H9 (cell line): ENCODE measurements at regions not wholly inside any gene's neighbourhood (a gene's known extent, or its start where the extent isn't known, plus 50 kb on each side); places are given as distances from the start of the nearest gene placed in this dataset.

ENCODE experiments used
- DNase-seq: peaks from one replicate; pipeline ENCODE4 v3.0.0-alpha.2; 2017
- H2AFZ ChIP-seq: one replicate; pipeline ENCODE4 v1.6.1; 2013; ENCODE audit warnings: mild to moderate bottlenecking, low read length, control low read depth, moderate library complexity
- H2AK5ac ChIP-seq: 2 replicates; pipeline ENCODE4 v1.6.1; 2013; ENCODE audit warnings: low read length, control low read depth, mixed read lengths; ENCODE audit not compliant: insufficient read length
- H2BK120ac ChIP-seq: one replicate; pipeline ENCODE4 v1.6.1; 2013; ENCODE audit warnings: low read depth, mild to moderate bottlenecking, low read length, control low read depth, inconsistent platforms; ENCODE audit not compliant: poor library complexity, severe bottlenecking
- H2BK12ac ChIP-seq: 2 replicates; pipeline ENCODE4 v1.6.1; 2013; ENCODE audit warnings: low read length, control low read depth, mixed read lengths, low read depth; ENCODE audit not compliant: insufficient read length
- H2BK15ac ChIP-seq: 2 replicates; pipeline ENCODE4 v1.6.1; 2013; ENCODE audit warnings: low read depth, low read length, control low read depth
- H2BK20ac ChIP-seq: one replicate; pipeline ENCODE4 v1.6.1; 2013; ENCODE audit warnings: low read depth, mild to moderate bottlenecking, low read length, control low read depth, inconsistent platforms; ENCODE audit not compliant: poor library complexity, severe bottlenecking
- H2BK5ac ChIP-seq: 2 replicates; pipeline ENCODE4 v1.6.1; 2013; ENCODE audit warnings: low read length, control low read depth, mixed read lengths; ENCODE audit not compliant: insufficient read length
- H3K14ac ChIP-seq: 2 replicates; pipeline ENCODE4 v1.6.1; 2013; ENCODE audit warnings: low read length, control low read depth; ENCODE audit not compliant: insufficient read depth
- H3K18ac ChIP-seq: 2 replicates; pipeline ENCODE4 v1.6.1; 2013; ENCODE audit warnings: low read depth, mild to moderate bottlenecking, mixed read lengths, low read length, control low read depth; ENCODE audit not compliant: insufficient read length
- H3K23ac ChIP-seq: 2 replicates; pipeline ENCODE4 v1.6.1; 2013; ENCODE audit warnings: low read length, control low read depth, mixed read lengths, low read depth; ENCODE audit not compliant: insufficient read length
- H3K23me2 ChIP-seq: 2 replicates; pipeline ENCODE4 v1.6.1; 2013; ENCODE audit warnings: low read depth, mild to moderate bottlenecking, mixed read lengths, low read length, control low read depth; ENCODE audit not compliant: insufficient read length, poor library complexity, severe bottlenecking
- H3K27ac ChIP-seq: 2 replicates; pipeline ENCODE4 v1.5.1; 2013; ENCODE audit warnings: low read length, control low read depth, mixed read lengths, low read depth; ENCODE audit not compliant: insufficient read length
- H3K27me3 ChIP-seq: 2 replicates; pipeline ENCODE4 v1.6.1; 2013; ENCODE audit warnings: low read length, control low read depth, inconsistent platforms; ENCODE audit not compliant: insufficient read depth
- H3K4ac ChIP-seq: 2 replicates; pipeline ENCODE4 v1.6.1; 2013; ENCODE audit warnings: low read depth, mild to moderate bottlenecking, control low read depth, inconsistent platforms, low read length, moderate library complexity
- H3K4me1 ChIP-seq: 2 replicates; pipeline ENCODE4 v1.6.1; 2013; ENCODE audit warnings: low read length, control low read depth, inconsistent platforms; ENCODE audit not compliant: insufficient read depth
- H3K4me2 ChIP-seq: 2 replicates; pipeline ENCODE4 v1.6.1; 2013; ENCODE audit warnings: low read length, control low read depth, mixed read lengths; ENCODE audit not compliant: insufficient read length, insufficient read depth
- H3K56ac ChIP-seq: 2 replicates; pipeline ENCODE4 v1.6.1; 2013; ENCODE audit warnings: low read depth, mild to moderate bottlenecking, mixed read lengths, low read length, control low read depth; ENCODE audit not compliant: insufficient read length
- H3K79me1 ChIP-seq: 2 replicates; pipeline ENCODE4 v1.6.1; 2013; ENCODE audit warnings: low read depth, mild to moderate bottlenecking, moderate library complexity, low read length, control low read depth, inconsistent platforms; ENCODE audit not compliant: insufficient read depth, poor library complexity, severe bottlenecking
- H3K79me2 ChIP-seq: 2 replicates; pipeline ENCODE4 v1.6.1; 2013; ENCODE audit warnings: low read length, control low read depth, inconsistent platforms; ENCODE audit not compliant: insufficient read depth
- H3K9ac ChIP-seq: 2 replicates; pipeline ENCODE4 v1.6.1; 2013; ENCODE audit warnings: low read length, control low read depth, mixed read lengths; ENCODE audit not compliant: insufficient read length; ENCODE audit errors: extremely low read depth
- H3K9me3 ChIP-seq: one replicate; pipeline ENCODE4 v1.6.1; 2013; ENCODE audit warnings: low read depth, low read length, inconsistent platforms; ENCODE audit not compliant: control insufficient read depth
- H3T11ph ChIP-seq: one replicate; pipeline ENCODE4 v1.6.1; 2013; ENCODE audit warnings: mild to moderate bottlenecking, low read length, control low read depth, inconsistent platforms
- H4K20me1 ChIP-seq: one replicate; pipeline ENCODE4 v1.6.1; 2013; ENCODE audit not compliant: control insufficient read depth, insufficient read length, insufficient read depth
- H4K5ac ChIP-seq: 2 replicates; pipeline ENCODE4 v1.6.1; 2013; ENCODE audit warnings: low read depth, mild to moderate bottlenecking, mixed read lengths, low read length, control low read depth; ENCODE audit not compliant: insufficient read length
- H4K8ac ChIP-seq: replicated peaks from 2 replicates; pipeline ENCODE4 v1.6.1; 2013; ENCODE audit warnings: low read length, control low read depth, mixed read lengths, low read depth; ENCODE audit not compliant: insufficient read length
- H4K91ac ChIP-seq: 2 replicates; pipeline ENCODE4 v1.6.1; 2013; ENCODE audit warnings: low read depth, mild to moderate bottlenecking, moderate library complexity, mixed read lengths, low read length, control low read depth; ENCODE audit not compliant: insufficient read length
- H3K27ac Mint-ChIP-seq, 3 experiments: 2 replicates in 2 of 3; 3 replicates in 1 of 3; pipeline ENCODE4 v1.8.0; 2020 to 2021; ENCODE audit warnings: mixed read lengths in 3 of 3, mild to moderate bottlenecking in 1 of 3, moderate library complexity in 1 of 3
- H3K27me3 Mint-ChIP-seq: 2 replicates; pipeline ENCODE4 v1.8.0; 2021; ENCODE audit warnings: low read depth, mild to moderate bottlenecking, moderate library complexity, mixed read lengths
- H3K36me3 Mint-ChIP-seq, 3 experiments: 2 replicates in 2 of 3; 3 replicates in 1 of 3; pipeline ENCODE4 v1.8.0; 2020 to 2021; ENCODE audit warnings: low read depth in 3 of 3, mixed read lengths in 3 of 3; ENCODE audit not compliant: insufficient read depth in 1 of 3
- H3K4me1 Mint-ChIP-seq, 2 experiments: 2 replicates each; pipeline ENCODE4 v1.8.0; 2020; ENCODE audit warnings: mixed read lengths in 2 of 2
- H3K4me3 Mint-ChIP-seq, 2 experiments: 2 replicates in 1 of 2; 3 replicates in 1 of 2; pipeline ENCODE4 v1.8.0; 2020 to 2021; ENCODE audit warnings: mild to moderate bottlenecking in 2 of 2, mixed read lengths in 2 of 2, moderate library complexity in 1 of 2
- H3K9me3 Mint-ChIP-seq, 2 experiments: 2 replicates in 1 of 2; 3 replicates in 1 of 2; pipeline ENCODE4 v1.8.0; 2020; ENCODE audit warnings: mild to moderate bottlenecking in 2 of 2, mixed read lengths in 2 of 2, moderate library complexity in 1 of 2
- WGBS: extraction: QIAGEN DNeasy Blood & Tissue Kit; methylation state at CpG from one replicate; pipeline ENCODE4 v1.1.7; 2013; ENCODE audit warnings: missing lambda C conversion rate, low lambda C conversion rate, mixed read lengths; ENCODE audit not compliant: insufficient read length; ENCODE audit errors: extremely low coverage; 5-methylcytosine and 5-hydroxymethylcytosine counted together
- TF ChIP-seq, protein P1 (sequence below): fragments of 200-600 bp; sonication (generic); conservative IDR thresholded peaks from 3 replicates; pipeline ENCODE4 v1.8.0; 2021; ENCODE audit warnings: antibody characterized with exemption, mild to moderate bottlenecking

DNA sequence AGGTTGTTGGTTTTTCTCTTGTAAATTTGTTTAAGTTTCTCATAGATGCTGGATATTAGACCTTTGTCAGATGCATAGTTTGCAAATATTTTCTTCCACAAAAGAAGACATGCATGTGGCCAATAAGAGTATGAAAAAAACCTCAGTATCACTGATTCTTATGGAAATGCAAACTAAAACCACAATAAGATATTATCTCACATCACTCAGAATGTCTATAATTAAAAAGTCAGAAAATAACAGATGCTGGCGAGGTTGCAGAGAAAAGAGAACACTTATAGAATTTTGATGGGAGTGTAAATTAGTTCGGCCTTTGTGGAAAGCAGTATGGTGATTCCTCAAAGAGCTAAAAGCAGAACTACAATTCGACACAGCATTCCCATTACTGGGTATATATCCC lies 1355.6 kb downstream of the FAM133A start:
- Histone ChIP-seq H2AK5ac (no peak overlapping the region), H3K27me3 (no peaks in the 10 kb centered on the region), H3K4me1 (no peaks in the 10 kb centered on the region), H3K79me2 (no peaks in the 10 kb centered on the region), H3K4me2 (no peak overlapping the region), H3K27ac (no peak overlapping the region), H2BK120ac (no peak overlapping the region), H3T11ph (no peak overlapping the region), H3K9me3 (no peaks in the 10 kb centered on the region), H4K8ac (no peak overlapping the region), H3K56ac (no peak overlapping the region), H2BK20ac (no peak overlapping the region), H2BK15ac (no peak overlapping the region), H4K91ac (no peak overlapping the region), H3K23ac (no peak overlapping the region), H4K20me1 (no peaks in the 10 kb centered on the region), H2BK5ac (no peak overlapping the region), H2BK12ac (no peak overlapping the region), H3K14ac (no peak overlapping the region), H3K9ac (no peak overlapping the region), H3K4ac (no peak overlapping the region), H3K79me1 (no peaks in the 10 kb centered on the region), H4K5ac (no peak overlapping the region), H2AFZ (no peak overlapping the region), H3K18ac (no peak overlapping the region), H3K23me2 (no peaks in the 10 kb centered on the region)
- Mint-ChIP-seq H3K4me3 (no peak overlapping the region), H3K27ac (no peak overlapping the region), H3K36me3 (no peaks in the 10 kb centered on the region; a peak in 1 of 7 replicates), H3K27me3 (no peaks in the 10 kb centered on the region), H3K9me3 (no peaks in the 10 kb centered on the region; a peak in 1 of 5 replicates), H3K4me1 (no peaks in the 10 kb centered on the region)
- TF ChIP-seq, protein P1, sequence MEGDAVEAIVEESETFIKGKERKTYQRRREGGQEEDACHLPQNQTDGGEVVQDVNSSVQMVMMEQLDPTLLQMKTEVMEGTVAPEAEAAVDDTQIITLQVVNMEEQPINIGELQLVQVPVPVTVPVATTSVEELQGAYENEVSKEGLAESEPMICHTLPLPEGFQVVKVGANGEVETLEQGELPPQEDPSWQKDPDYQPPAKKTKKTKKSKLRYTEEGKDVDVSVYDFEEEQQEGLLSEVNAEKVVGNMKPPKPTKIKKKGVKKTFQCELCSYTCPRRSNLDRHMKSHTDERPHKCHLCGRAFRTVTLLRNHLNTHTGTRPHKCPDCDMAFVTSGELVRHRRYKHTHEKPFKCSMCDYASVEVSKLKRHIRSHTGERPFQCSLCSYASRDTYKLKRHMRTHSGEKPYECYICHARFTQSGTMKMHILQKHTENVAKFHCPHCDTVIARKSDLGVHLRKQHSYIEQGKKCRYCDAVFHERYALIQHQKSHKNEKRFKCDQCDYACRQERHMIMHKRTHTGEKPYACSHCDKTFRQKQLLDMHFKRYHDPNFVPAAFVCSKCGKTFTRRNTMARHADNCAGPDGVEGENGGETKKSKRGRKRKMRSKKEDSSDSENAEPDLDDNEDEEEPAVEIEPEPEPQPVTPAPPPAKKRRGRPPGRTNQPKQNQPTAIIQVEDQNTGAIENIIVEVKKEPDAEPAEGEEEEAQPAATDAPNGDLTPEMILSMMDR = no peak
- no CpG with 5 or more reads among the region's 3 CpGs for WGBS
- no peak for DNase-seq
